ENCODE measurements at regions not wholly inside any gene's neighbourhood (a gene's known extent, or its start where the extent isn't known, plus 50 kb on each side); places are given as distances from the start of the nearest gene placed in this dataset.

GRCh38 chr1:234843946-234844345 is 234.0 kb upstream of the IRF2BP2 start:
- TF ChIP-seq ATF6 (CRISPR knock-in tag; IDR thresholded peaks at IDR 0.05) = no peak
- TF ChIP-seq MXI1 (IDR thresholded peaks at IDR 0.05; ENCODE audit: low read depth, low read length) = no peak
- no peak for TF ChIP-seq HMGXB4 (CRISPR knock-in tag; IDR thresholded peaks at IDR 0.05)
- TF ChIP-seq FOXA3 (CRISPR knock-in tag; conservative IDR thresholded peaks at IDR 0.05 in 1 of 2, IDR thresholded peaks at IDR 0.05 in 1 of 2) = no peak
- no peak for TF ChIP-seq E2F1 (CRISPR knock-in tag; IDR thresholded peaks at IDR 0.05)
- TF ChIP-seq POLR2AphosphoS5 (IDR thresholded peaks at IDR 0.05; ENCODE audit: control insufficient read depth, insufficient read depth, low read depth, low read length) = no peak
- TF ChIP-seq PPARD (CRISPR knock-in tag; IDR thresholded peaks at IDR 0.05) = no peak
- no peak for TF ChIP-seq POLR2AphosphoS2 (IDR thresholded peaks at IDR 0.05; ENCODE audit: low read length)
- TF ChIP-seq EZH2 (IDR thresholded peaks at IDR 0.05; ENCODE audit: borderline replicate concordance, low read depth, low read length) = no peak
- TF ChIP-seq SMARCC2 (IDR thresholded peaks at IDR 0.05; ENCODE audit: low read depth) = no peak
- TF ChIP-seq MTA3 (IDR thresholded peaks at IDR 0.05; ENCODE audit: borderline replicate concordance) = no peak
- no peak for TF ChIP-seq MAX (CRISPR knock-in tag; IDR thresholded peaks at IDR 0.05)
- no peak for TF ChIP-seq ETV6 (IDR thresholded peaks at IDR 0.05; ENCODE audit: borderline replicate concordance in 1 of 2, low read depth in 2 of 2, low read length in 1 of 2)
- no peak for TF ChIP-seq ETV6 (CRISPR knock-in tag; IDR thresholded peaks at IDR 0.05; ENCODE audit: borderline replicate concordance)
- no peak for TF ChIP-seq ZNF133 (CRISPR knock-in tag; IDR thresholded peaks at IDR 0.05)

Measured in K562 (cell line).